ENCODE measurements at regions not wholly inside any gene's neighbourhood (a gene's known extent, or its start where the extent isn't known, plus 50 kb on each side); places are given as distances from the start of the nearest gene placed in this dataset.

DNA sequence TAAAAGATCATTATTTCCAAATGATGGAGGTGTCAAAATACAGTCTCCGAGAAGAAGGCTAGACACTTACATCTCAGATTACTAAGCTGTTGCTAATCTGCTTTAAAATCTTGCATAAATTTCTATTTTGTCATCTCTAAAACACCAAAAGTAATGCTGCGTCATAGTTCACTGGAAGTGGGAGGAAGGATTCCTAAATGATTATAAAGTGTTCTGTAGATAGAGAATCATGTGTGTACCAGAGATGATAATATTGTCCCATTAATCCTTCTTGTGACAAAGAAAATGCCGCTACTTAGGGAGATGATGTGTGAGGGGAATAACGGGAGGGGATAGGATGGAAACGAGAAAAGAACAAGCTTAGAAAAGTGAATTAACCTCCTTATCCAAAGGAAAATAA lies 268.6 kb downstream of the JRKL start:
- TF ChIP-seq, protein P1, sequence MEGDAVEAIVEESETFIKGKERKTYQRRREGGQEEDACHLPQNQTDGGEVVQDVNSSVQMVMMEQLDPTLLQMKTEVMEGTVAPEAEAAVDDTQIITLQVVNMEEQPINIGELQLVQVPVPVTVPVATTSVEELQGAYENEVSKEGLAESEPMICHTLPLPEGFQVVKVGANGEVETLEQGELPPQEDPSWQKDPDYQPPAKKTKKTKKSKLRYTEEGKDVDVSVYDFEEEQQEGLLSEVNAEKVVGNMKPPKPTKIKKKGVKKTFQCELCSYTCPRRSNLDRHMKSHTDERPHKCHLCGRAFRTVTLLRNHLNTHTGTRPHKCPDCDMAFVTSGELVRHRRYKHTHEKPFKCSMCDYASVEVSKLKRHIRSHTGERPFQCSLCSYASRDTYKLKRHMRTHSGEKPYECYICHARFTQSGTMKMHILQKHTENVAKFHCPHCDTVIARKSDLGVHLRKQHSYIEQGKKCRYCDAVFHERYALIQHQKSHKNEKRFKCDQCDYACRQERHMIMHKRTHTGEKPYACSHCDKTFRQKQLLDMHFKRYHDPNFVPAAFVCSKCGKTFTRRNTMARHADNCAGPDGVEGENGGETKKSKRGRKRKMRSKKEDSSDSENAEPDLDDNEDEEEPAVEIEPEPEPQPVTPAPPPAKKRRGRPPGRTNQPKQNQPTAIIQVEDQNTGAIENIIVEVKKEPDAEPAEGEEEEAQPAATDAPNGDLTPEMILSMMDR (IDR thresholded peaks at IDR 0.05; ENCODE audit: low read depth, low read length): no peak
- no peak for TF ChIP-seq EZH2phosphoT487 (IDR thresholded peaks at IDR 0.05; ENCODE audit: low read depth)

All from OCI-LY3 (cell line).